ENCODE measurements at regions not wholly inside any gene's neighbourhood (a gene's known extent, or its start where the extent isn't known, plus 50 kb on each side); places are given as distances from the start of the nearest gene placed in this dataset.

DNA sequence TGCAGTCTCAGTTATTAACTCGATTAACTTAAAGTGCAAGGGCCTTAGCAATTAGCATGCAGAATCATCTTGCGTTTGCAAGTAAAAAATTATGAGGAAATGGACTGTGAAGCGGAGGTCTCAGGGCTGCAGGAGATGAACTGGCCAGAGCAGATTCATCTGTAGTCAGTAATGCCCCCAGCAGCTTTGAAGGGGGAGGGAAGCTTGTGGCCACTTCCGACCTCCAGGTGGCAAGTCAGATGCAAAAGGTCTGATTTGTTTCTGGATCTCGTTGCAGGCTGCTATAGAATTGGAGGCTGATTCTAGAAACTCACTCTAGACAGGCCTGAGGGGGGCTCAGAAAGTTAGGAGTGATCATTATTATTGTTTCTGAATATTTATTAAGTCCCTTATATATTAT, 107.4 kb upstream of the RGS6 start:
- DNase-seq, result no peak

- no peak for DNase-seq
These were observed 98.8 kb upstream of the RGS6 start for GRCh38 chr14:71833476-71833875.

GRCh38 chr14:71834284-71835204, 97.7 kb upstream of the RGS6 start:
- DNase-seq, result no peak

DNA sequence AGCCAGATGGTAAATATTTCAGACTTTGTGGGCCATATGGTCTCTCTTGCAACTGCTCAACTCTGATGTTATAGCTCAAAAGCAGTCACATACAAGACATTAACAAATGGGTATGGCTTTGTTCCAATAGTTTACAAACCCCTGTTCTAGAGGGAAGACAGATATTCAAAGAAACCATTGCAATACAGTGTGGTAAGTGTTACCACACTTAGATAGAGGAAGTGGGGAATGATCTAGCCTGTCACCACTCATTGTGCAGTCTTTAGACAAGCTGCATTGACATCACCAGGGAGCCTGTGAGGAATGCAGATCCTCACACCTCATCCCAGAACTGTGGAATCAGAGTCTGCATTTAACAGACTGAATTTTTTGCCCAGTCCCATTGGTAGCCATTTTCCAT, 80.0 kb upstream of the RGS6 start:
- peak; percentile 94 for DNase-seq

DNA sequence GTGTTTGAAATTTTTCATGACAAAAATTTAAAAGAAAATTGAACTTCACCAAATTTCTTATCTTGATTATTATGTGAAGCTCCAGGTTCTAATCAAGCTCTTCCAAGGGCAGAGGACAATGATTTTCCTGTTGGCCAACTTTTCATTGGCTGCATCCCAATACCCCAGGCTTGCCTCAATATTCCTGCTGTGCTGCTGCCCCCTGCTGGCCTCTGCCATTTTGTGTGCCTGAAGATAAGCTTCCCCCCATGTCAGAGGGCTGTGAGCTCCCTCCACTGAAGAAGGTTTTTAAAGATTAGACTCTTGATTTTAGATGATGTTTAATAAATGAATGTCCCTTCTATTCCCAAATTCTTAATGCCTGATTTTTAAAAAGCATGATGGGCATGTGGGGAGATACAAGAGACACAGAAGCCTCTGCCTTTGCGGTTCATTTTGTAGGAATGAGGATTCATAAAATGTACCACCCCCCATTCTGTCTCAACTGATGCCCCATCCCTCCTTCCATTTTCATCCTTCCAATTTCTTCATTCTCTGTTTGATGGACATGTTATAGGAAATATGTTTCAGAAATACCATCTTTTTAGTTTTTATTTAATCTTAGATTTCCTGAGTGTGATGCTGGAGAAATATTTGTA, 76.7 kb upstream of the RGS6 start:
- peak; percentile 28 for DNase-seq

DNA sequence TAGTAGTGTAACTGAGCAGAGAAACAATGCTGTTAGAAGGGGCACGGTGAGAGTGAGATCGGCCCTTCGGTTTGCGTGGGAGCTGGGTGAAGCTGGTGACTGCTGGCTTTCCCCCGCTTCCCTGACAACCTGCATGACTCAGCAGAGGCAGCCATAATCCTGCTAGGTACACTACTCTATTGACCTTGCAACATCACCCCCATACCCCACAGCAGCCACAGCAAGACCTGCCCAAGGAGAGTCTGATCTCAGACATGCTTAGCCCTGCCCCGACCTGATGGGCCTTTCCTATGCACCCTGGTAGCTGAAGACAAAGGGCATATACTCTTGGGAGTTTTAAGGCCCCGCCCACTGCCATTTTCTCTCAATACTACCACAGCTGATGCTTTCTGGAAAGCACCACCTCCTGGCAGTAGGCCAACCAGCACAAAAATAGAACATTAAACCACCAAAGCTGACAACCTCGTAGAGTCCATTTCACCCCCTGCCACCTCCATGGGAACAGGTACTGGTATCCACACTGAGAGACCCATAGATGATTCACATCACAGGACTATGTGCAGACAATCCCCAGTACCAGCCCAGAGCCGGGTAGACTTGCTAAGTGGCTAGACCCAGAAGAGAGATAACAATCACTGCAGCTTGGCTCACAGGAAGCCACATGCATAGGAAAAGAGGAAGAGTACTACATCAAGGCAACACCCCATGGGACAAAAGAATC, 75.9 kb upstream of the RGS6 start:
- DNase-seq, result no peak

DNA sequence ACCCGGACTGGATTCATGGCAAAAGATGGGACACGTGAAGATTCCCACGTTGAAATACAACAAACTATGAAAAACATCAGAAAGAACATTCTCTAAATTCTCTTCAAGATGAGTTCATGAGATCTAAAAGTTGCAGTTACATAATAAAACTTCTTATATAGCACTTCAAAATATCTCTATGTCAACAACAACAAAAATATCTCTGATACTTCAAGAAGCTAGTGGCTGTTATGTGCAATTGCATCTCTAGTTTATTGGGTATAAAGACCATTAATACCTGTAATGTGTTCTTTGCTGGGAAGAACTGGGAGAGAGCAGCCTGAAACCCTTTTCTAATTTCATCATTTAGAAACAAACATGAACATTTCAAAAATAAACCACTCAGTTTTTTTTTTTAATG, 69.2 kb upstream of the RGS6 start:
- DNase-seq, result no peak

- no peak for DNase-seq
These were observed 68.5 kb upstream of the RGS6 start for GRCh38 chr14:71863766-71864165.
